GM18951 (cell line): ENCODE measurements at regions not wholly inside any gene's neighbourhood (a gene's known extent, or its start where the extent isn't known, plus 50 kb on each side); places are given as distances from the start of the nearest gene placed in this dataset.

Source experiments
- POLR2A ChIP-seq: IDR thresholded peaks from 4 replicates; pipeline ENCODE4 v1.6.1; 2011; ENCODE audit warnings: mild to moderate bottlenecking; ENCODE audit not compliant: insufficient read length, insufficient read depth; ENCODE audit errors: extremely low read depth
- in situ Hi-C: fragments of 300-500 bp; cut with MboI; formaldehyde crosslinking; loops from one replicate; pipeline ENCODE4 v1.12.0; 2022; ENCODE audit warnings: low sequenced_read_pairs, mixed read lengths, inconsistent platforms; ENCODE audit not compliant: unreplicated experiment

GRCh38 chr1:4894566-4894965, 240.2 kb downstream of the AJAP1 start:
- TF ChIP-seq POLR2A: no peak
- in situ Hi-C loops: no loop called here

GRCh38 chr1:4880626-4881025, 226.2 kb downstream of the AJAP1 start:
- TF ChIP-seq POLR2A: no peak
- in situ Hi-C loops: no loop called here

- in situ Hi-C loops: no loop called here
- TF ChIP-seq POLR2A: no peak
These were observed 223.0 kb downstream of the AJAP1 start for GRCh38 chr1:4877426-4877825.

GRCh38 chr1:4871373-4871772, 217.0 kb downstream of the AJAP1 start:
- TF ChIP-seq POLR2A: no peak
- in situ Hi-C loops: no loop called here

- in situ Hi-C loops: no loop called here
- no peak for TF ChIP-seq POLR2A
These were observed 214.1 kb downstream of the AJAP1 start for GRCh38 chr1:4868521-4868920.

- in situ Hi-C loops: no loop called here
- no peak for TF ChIP-seq POLR2A
These were observed 202.0 kb downstream of the AJAP1 start for GRCh38 chr1:4856396-4856795.

- no peak for TF ChIP-seq POLR2A
- in situ Hi-C loops: no loop called here
These were observed 200.0 kb downstream of the AJAP1 start for GRCh38 chr1:4854367-4854766.

GRCh38 chr1:4853904-4854303, 199.5 kb downstream of the AJAP1 start:
- TF ChIP-seq POLR2A: no peak
- in situ Hi-C loops: no loop called here

- no peak for TF ChIP-seq POLR2A
- in situ Hi-C loops: no loop called here
These were observed 197.1 kb downstream of the AJAP1 start for GRCh38 chr1:4851385-4852065.

GRCh38 chr1:4848431-4848830, 194.0 kb downstream of the AJAP1 start:
- in situ Hi-C loops: no loop called here
- no peak for TF ChIP-seq POLR2A

GRCh38 chr1:4847711-4848110, 193.3 kb downstream of the AJAP1 start:
- no peak for TF ChIP-seq POLR2A
- in situ Hi-C loops: no loop called here
